GM18499 (cell line): ENCODE measurements at regions not wholly inside any gene's neighbourhood (a gene's known extent, or its start where the extent isn't known, plus 50 kb on each side); places are given as distances from the start of the nearest gene placed in this dataset.

ENCODE experiments used
- ATAC-seq: cut with Tn5 transposase; IDR thresholded peaks from one replicate; pipeline ENCODE4 v1.9.1; 2021; ENCODE audit warnings: moderate number of reproducible peaks; ENCODE audit not compliant: insufficient read depth, unreplicated experiment

- no peak for ATAC-seq
These were observed 412.7 kb upstream of the ANKRD30A start for GRCh38 chr10:36712695-36713094.

DNA sequence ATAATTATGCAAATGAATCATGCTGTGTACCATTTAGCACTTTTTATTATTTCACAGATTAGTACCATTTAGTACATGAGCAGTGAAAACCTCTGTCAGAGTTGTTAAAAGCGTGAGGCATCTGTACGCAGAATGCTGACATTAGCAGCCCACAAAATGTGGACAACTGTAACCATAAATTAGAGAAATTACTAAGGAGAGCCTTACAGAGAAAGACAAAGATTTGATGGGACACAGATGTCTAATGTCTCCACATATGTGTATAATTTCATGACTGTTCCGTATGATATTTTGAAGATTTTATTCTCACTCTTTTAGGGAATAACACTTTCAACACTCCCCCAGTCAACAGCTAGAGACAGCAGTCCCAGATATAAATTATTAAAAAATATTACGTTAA is 414.0 kb upstream of the ANKRD30A start:
- no peak for ATAC-seq

- no peak for ATAC-seq
These were observed 421.3 kb upstream of the ANKRD30A start for GRCh38 chr10:36704124-36704523.

GRCh38 chr10:36703179-36703578 is 422.2 kb upstream of the ANKRD30A start:
- no peak for ATAC-seq

GRCh38 chr10:36700123-36700522 is 425.3 kb upstream of the ANKRD30A start:
- no peak for ATAC-seq

DNA sequence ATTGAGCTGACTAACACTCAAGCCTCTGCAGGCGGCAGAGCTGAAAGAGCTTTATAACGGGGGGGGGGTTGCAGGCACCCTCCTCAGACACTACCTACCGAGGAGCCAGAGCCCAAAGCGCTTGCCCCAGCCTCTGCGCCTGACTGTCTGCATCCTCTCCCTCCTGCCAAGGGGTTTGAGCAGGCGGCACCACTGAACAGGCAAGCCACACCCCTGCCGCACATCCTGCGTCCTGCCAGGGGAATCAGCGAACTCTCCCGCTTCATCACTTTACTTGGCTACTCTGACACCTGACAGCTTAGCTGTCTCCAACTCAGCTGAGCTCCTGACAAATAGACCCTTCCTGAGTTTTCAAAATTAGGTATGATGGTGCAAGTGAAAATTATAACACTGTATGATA is 432.6 kb upstream of the ANKRD30A start:
- no peak for ATAC-seq

- ATAC-seq, result no peak
These were observed 436.7 kb upstream of the ANKRD30A start for GRCh38 chr10:36688717-36689116.

- no peak for ATAC-seq
These were observed 442.0 kb upstream of the ANKRD30A start for GRCh38 chr10:36683421-36683820.

DNA sequence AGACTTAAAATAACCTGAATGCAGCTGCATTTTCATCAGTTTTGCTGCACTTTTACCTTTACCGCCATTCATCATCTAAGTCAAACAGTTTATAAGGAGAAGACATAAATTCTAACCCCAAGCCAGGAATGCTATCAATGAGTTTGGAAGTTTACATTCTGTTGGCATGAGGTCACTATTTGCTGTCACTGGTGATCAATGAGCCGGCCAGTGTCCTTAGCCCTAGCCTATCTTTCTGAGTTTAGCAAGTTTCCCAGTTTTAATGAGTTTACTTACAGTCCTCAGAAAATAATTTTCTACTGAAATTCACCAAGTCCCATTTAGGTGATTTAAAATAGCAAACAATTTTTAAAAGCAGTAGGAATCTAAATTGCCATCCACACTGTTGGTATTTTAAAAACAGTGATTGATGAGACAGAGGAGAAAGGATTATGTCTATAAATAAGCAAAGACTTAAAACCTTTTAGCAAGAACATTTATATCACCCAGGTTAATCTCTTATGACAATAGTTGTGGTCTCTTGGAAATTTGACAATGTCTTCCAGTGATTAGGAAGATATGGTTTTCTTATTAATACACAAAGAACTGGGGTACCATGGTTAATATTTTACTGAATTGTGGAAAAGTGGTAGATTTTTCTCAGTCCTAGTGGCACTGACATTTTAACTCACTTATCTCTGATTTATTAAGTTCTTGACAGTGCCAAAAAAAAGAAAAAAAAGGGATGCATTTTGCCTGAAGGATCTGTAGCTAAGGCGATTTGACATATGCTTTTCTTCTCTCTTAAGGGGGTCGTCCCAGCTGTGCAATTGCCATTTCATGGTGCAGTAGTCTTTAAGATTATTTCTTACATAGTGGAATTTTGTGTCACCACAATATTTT is 443.4 kb upstream of the ANKRD30A start:
- no peak for ATAC-seq

DNA sequence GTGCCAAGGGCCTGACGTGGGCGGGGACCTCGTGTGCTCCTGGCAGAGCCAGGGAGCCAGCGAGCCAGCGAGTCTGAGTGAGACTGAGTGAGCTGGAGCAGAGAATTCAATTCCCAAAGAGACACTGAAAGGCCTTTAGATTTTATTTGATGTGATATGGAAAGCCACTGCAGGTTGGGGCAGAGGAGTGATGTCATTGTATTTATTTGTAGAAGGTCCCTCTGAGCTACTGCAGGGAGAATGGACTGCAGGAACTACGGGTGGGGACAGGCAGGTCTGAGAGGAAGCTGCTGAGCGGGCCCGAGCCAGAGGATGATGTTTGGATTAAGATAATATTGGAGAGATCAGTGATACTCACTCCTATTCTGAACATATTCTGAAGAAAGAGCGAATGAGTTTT is 445.8 kb upstream of the ANKRD30A start:
- ATAC-seq, result no peak

DNA sequence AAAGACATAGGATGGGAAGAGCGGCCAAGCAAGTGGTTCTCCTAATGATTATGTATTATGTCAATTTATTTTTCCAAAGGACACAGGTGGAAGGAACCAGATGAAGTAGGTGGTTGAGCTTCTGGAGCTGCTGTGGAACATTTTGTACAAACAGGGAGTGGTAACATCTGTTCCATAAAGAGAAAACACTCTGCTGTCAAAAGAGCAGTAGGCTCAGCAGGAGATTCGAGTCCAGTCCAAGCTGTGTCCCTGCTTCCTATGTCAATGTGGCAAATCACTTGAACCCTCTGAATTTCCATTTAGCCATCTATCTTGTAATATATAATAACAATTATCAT is 448.0 kb upstream of the ANKRD30A start:
- no peak for ATAC-seq

DNA sequence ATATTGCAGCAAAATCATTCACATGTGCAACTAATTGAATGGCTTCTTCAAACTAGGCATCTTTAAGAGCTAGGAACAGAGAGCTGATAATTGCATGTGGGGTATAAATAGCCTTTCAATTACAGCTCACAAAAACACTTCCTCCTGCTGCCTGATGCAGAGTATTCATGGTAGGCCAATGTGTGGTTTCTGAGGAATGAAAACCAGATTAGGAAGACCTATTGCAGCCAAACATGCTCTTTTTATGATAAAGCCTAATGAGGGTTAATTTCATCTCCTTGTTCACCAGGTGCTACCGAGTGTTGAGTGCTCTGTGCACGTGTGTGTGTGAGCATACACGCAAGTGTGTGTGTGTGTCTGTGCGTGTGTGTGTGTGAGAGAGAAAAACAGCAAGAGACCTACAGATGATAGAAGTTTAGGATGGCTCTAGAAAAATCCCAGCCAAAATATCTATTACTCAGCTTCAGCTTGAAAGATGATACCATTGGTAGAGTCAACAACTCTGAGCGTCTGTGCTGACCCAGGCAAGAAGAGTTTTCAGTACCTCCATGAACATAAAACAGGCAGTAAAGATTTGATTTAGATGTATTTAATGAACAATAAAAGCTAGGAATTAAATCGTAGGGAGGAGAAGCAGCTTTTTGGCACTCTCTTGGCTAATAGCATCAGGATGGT is 448.5 kb upstream of the ANKRD30A start:
- ATAC-seq, result no peak

GRCh38 chr10:36676321-36676720 is 449.1 kb upstream of the ANKRD30A start:
- no peak for ATAC-seq

- no peak for ATAC-seq
These were observed 449.9 kb upstream of the ANKRD30A start for GRCh38 chr10:36675458-36675880.

- no peak for ATAC-seq
These were observed 453.8 kb upstream of the ANKRD30A start for GRCh38 chr10:36671607-36672006.

- no peak for ATAC-seq
These were observed 454.6 kb upstream of the ANKRD30A start for GRCh38 chr10:36670621-36671402.

DNA sequence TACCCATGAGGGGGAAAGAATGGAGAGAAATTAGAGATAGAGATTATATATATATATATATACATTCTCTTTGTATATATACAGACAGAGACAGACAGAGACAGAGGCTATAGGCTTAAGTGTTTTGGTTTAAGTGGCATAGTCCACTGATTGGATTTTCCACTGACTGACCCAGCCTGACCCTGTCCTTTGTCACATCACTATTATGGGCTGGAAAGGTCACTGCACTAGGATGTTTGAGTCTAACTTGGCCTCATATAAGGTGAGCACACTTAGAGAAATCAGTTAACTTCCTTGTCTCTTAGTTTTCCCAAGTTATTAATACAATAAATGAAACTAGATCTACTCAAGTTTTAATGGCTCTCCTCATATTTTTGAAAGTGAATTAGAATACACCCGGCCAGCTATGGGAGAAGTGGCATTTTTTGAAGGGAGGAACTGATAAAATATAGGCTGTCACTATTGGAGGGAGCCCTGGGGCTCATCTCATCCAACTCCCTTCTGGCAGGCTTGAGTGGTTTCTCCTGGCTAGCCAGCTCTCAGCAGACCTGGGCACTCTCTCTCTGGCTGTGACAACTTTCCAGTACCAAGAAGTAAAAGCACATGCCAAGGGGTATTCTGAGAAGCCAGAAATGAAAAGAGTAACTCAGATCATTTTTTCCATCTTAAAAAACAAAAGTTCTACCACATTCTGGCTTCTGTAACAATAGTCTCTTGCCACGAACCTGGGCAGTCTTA is 455.6 kb upstream of the ANKRD30A start:
- no peak for ATAC-seq

DNA sequence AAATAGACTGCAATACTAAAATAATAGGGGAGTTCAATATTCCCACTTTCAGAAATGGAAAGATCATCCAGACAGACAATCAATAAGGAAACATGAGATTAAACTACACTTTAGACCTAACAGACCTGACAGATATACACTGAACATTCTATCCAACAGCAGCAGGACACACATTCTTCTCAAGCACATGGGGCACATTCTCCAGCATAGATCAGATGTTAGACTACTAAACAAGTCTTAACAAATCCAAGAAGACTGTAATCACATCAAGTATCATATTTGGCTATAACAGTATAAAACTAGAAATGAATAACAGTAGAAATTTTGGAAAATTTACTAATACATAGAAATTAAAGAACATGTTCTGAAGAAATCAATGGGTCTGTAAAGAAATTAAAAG is 458.9 kb upstream of the ANKRD30A start:
- no peak for ATAC-seq

DNA sequence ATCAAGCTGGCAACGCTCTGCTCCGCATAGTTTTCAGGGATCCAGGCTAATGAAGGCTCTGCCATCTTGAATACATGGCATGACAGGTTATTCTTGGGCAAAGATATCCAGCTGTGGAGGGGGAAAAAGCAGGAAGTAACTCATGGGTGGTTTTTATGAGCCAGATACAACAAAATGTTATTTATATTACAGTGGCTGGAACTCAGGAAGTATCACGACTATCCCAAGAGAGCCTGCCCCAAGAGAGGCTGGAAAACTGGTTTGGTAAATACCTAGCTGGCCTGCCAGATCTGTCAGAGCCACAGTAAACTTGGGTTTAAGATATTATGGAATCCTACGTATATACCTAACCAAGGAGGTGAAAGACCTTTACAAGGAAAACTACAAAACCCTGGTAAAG is 462.8 kb upstream of the ANKRD30A start:
- ATAC-seq, result no peak

DNA sequence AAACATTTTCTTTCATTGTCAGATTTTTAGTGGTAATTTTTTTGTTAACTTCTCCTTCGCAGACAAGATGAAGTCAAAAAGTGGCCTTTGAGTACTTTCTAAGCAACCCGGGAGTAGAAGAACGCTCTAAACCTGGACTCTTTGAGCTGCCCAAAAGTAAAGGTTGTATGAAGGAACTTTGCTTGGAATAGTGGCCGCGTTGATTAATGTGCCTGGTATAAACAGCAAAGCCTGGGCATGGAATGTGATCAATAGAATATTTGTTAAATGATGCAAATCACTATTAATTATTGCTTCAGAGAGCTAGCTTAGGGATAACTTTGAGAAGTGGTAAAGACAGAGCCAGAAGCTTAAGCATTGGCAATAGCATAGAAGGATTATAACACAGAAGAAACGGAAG is 475.1 kb upstream of the ANKRD30A start:
- no peak for ATAC-seq
